Left lobe of liver (tissue), 2 donors: ENCODE measurements at regions not wholly inside any gene's neighbourhood (a gene's known extent, or its start where the extent isn't known, plus 50 kb on each side); places are given as distances from the start of the nearest gene placed in this dataset.

Experiments
- ATAC-seq: fragments of 200-7000 bp; cut with Tn5 transposase; one replicate; pipeline ENCODE4 v1.9.1; 2020; ENCODE audit warnings: mild to moderate bottlenecking, moderate library complexity
- DNase-seq: peaks from one replicate; pipeline ENCODE4 v3.0.0-alpha.2; 2020; ENCODE audit warnings: low spot score
- donor health status: DM: no; HTN: no; CAD: no; lungs with moderate emphysema.
- donor health status: DM: no; HTN: yes; CAD: no.

DNA sequence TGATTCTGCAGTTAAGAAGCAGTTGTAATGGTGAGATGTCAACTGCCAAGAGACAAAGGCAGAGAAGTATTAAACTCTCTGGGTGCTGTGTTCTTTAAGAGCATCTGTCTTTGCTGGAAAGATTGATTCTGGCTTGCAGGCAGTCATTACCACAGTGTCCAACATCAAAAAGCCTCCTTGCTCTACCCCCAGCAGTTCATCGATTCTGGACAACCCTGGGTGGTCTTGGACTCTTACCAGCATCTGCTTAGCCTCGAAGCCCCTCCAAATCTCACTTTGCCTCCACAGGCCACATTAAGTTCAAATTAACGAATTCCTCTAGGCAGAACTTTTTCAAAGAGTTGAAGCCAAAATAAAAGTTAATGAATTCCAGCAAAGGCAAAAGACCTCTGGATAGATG is 1061.4 kb downstream of the TSN start:
- ATAC-seq (no peak), DNase-seq (no peak)

DNA sequence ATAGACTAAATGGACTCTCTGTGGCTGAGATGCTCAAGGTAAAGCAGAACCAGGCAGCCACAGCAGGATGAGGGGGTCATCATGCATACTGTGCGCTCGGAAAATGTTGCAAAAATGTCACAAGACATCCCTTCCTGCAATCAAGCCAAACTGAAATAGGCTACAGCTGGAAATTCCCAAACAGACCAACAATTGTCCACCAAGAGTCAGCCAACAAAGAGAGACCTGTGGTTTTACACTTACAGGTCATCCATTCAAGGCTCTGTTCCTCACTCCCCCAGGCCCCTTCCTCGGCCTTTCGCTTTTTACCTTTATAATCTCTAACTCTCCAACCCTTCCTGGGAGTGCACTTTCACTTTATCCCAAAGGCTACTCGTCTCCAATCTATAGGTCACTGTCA is 1066.9 kb downstream of the TSN start:
- DNase-seq (no peak), ATAC-seq (no peak)

DNA sequence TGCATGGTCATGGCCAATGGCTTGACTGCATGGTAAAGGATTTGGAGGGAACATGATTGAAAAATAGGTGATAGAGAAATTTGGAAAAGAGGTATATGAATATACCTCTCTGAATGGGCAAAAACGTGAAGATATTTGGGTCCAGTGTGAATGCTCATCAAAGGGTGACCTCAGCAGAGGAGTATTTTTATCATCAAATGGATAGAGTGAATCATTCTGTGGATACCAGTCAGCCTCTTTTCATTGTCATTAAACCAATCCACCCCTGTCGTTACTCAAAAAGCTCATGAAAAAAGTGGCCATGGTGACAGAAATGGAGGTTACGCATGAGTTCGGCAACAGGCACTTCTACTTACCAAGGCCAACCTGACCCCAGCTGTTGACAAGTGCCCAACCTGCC is 1074.7 kb downstream of the TSN start:
- no peak for DNase-seq
- ATAC-seq, result no peak

DNA sequence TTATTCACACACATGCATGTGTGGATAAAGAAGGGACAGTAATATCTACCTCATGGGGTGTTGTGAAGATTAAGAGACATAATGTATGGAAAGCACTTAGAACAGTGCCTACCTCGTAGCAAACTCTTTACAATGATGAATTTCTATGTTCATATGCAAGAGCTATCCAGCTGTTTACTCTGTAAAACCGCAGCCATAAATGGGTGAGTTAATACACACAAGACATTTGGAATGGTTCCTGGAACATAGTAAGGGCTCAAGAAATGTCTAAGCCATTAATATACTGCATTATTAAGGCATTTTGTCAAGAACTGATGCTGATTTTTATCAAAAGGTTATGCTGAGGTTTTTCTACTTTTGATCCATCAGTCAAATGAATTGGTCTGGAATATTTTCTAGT is 1076.2 kb downstream of the TSN start:
- ATAC-seq (no peak), DNase-seq (no peak)

DNA sequence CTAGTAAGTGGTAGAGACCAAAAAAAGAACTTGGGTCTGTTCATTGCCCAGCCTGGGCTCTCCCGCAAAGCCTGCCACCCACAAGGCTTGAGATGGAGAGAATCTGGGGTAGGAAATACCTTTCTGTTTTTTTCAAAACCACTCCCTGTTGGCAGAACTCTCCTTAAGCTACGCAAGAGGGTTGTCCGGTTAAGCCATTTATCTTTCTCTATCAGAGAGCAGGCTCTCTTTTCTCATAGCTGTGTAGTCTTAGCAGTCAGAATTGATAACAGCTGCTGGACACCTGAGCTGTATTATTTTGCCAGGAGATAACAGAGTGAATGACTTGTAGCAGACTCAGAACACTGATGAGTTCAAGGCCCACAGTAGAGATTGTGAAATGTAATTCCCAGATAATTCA is 1088.1 kb downstream of the TSN start:
- DNase-seq (no peak), ATAC-seq (no peak)

DNA sequence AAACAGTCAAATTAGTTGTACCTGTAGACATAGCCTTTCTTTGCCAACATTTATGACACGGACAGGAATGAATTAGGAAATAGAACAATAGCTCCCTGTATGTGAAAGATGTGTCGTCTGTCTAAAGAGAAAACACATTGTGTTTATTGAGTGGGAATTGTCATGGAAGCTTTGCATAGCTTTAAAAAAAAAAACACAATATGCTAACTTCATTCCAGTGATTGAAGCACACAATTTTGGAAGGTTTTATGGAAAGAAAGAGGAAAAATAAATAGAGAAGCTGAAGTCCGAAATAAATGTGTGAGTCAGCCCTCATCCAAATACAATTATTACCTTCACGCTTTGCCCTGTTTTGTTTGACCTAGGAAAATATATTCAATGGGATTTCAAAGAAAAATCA is 1095.7 kb downstream of the TSN start:
- DNase-seq, result no peak
- ATAC-seq, result no peak

DNA sequence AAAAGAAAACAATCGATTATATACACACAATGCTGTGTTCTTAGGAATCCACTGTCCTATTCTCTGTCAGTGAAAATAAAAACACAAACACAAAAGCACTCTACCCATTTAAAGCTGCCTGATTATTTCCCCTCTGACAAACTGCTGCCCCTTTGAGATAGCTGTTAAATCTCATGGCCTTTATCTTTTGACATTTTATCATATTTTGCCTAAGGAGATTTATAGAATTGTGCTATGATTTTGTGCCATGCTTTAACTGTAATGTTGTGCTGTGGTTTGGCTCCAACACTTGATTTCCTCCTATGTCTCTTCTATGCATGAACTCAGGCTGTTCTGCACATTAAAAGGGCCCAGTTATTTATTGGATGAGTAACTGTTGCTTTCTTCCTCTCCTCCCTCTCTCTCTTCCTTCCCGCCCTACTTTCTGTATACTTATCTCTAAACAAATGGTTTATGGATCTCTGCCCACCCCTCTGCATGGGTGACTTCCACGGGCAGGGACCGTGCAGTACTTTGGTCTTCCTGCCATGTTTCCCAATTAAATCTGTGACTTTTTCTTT is 1096.6 kb downstream of the TSN start:
- no peak for ATAC-seq
- no peak for DNase-seq

DNA sequence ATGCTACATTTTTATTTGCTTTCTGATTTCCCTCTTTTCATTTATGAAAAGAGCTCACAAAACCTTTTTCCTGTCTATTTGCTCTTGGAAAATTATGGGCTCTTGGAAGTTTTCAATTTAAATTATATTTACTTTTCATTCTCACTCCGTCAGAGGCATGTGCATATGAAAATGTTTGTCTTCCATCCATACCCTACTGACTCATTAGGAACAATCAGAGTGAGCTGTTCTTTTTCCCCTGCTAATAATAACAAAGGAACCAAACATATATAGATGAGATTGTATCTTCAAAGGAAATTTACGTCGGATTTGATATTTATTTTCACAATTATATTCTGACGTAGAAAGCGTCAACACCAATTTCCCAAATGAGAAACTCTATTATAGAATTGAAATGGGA is 1101.2 kb downstream of the TSN start:
- ATAC-seq, result no peak
- DNase-seq, result no peak

DNA sequence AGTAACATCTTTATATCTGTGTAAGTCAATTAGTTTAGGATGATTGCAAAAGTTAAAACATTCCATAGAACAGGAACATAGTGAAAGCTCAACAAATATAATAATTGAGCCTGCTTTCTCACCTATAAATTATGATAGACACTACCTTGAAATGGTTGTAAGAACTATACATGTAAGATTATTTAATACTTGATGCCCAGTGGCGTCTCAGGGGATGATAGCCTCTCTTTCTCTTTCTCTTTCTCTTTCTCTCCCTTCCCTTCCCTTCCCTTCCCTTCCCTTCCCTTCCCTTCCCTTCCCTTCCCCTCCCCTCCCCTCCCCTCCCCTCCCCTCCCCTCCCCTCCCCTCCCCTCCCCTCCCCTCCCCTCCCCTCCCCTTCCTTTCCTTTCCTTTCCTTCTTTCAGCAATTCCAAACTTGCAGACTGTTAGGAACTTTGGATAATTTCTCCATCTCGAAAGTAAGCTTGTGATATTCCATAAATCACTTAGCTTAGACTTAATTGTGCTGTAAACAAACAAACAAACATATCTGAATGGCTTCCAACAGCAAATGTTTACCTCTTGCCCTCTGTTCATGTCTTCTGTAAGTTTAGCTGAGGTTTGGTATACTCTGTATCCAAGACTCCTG is 1102.7 kb downstream of the TSN start:
- ATAC-seq (no peak), DNase-seq (no peak)

DNA sequence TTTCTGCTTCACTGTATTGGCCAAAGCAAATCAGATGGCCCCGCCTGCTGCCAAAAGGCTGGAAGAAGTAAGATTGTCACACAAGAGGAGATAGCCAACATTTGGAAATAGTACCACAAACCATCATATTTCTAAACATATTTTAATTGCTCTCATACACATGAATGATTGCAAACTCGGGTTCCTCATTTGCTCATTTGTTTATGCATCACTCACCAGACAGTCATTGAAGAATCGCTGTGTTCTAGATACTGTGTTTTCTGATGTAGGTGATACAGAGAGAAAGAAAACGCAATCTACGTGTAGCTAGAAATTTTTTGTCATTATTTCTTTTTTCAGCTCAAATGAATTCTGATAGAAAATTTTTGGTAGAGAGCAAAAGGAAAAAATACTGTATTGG is 1103.4 kb downstream of the TSN start:
- ATAC-seq, result no peak
- no peak for DNase-seq

DNA sequence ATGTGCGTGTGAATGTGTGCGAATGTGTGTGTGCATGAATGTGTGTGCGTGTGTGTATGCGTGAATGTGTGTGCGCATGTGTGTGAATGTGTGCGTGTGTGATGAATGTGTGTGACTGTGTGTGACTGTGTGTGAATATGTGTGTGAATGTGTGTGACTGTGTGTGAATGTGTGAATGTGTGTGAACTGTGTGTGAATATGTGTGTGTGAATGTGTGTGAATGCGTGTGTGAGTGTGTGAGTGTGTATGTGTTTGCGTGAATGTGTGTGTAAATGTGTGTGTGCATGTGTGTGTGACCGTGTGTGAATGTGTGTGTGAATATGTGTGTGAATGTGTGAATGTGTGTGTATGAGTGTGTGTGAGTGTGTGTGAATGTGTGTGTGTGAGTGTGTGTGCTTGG is 1103.8 kb downstream of the TSN start:
- DNase-seq, result no peak
- no peak for ATAC-seq

DNA sequence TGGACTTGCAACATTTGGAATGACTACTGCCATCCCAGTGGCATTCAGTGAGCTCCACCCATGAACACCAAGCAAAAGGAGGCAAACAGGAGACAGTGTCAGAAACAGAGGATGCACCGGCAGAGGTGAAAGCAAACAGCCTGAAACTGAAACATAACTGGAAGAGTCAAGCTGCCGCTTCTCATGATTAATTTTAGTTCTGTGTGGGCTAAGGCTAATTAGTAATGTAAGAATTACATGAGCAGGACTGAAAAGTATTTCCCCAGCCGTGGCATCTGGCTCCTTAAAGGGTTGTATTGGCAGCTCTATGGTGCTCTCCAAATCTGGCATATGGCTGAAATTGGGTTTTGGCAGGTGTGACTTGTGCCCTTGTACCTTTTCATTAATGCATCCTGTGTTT is 1108.1 kb downstream of the TSN start:
- ATAC-seq (no peak), DNase-seq (no peak)

DNA sequence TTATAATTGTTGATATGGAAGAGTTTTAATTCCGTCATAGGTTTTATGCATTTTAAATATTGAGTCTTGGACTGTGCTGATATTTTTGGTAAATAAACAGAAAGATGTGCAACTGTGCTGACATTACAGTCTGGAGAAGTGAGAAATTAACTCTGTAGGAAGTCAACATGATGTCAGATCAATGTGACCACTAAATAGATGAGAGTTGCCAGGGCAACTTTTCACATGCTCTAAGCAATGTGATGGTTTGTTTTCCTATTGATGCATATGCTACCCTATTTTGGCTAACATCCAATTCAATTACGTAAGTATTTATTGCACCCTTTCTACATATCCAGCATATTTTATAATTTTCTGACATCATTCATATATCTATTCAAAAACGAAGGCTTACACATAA is 1109.3 kb downstream of the TSN start:
- ATAC-seq, result no peak
- DNase-seq, result no peak

DNA sequence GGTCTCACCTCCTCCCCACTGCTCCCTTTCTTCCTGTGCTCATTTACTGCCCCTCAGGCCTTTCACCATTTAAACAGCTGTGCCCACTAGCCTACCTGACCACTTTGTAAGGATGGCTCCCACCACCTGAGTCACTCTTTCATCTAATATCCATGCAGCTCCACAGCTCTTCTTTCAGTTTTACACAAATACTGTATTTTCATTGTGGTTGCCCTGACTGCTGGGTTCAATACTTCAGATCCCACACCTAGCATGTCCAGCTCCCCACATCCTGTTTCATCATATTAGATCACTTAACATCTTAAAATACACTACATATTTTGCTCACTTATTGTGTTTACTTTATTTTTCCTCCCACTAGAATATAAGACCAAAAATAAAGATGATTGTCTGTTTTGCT is 1110.6 kb downstream of the TSN start:
- ATAC-seq (no peak), DNase-seq (no peak)

DNA sequence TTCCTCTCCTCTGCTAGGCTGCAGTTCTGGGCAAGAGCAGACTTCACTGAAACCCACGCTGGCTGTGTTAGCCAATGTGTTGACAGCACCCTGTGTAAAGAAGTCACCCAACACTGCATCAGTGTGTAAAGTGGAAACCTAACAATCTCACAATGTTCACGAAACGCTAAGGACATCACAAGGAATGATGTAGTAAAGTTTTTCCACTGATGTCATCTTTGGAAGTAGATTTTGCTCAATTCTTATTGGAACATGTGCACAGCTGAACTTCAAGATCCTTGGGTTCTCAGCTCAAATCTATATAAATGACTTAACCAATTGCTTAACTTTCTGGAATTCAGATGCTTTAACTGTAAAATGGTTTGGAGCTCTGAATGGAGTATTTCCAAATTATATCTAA is 1112.5 kb downstream of the TSN start:
- DNase-seq (no peak), ATAC-seq (no peak)

DNA sequence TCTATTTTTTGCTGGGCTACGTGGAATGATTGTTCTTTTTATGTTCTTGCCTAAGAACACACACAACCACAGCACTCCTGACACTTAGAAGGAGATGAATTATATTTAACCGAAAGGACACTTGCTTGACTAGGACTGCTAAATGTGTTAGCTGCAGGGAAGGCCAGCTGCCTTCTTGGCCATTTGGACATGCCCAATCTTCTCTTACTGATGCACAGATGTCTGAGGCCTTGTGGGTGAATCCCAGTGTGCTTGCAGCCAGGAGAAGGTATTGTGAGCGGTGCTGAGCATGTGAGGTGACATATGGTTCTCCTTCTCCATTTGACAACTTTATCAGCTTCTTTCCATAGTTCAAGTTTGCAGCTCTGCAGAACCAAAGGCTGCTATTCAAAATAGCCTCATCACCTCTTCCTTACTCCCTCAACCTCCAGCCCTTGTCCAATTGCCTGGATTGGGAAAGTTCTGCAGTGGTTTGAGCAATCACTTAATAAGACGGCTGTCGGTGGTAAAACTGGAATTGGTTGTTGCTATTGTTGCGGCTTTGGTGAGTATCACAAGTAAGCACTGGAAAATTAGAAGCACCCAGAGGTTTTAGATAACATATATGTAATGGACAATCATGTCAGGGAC is 1113.3 kb downstream of the TSN start:
- DNase-seq (no peak), ATAC-seq (no peak)

DNA sequence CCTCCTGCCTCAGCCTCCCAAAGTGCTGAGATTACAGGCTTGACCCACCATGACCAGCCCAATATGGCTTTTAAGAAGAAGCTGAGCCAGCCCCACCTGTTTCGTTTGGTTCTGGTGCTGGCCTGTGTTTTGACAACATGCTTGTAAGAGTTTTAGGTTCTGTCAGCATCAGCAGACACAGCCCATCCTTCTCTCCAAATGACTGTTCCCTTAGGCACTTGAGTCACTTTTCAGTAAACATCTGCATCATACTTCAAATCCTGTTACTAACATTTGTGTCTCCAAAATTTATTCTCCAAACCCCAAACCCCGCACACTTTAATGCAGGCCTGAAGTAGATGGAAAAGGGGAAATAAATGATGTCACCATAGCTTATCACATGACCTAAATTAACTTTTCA is 1118.5 kb downstream of the TSN start:
- ATAC-seq (no peak), DNase-seq (no peak)

DNA sequence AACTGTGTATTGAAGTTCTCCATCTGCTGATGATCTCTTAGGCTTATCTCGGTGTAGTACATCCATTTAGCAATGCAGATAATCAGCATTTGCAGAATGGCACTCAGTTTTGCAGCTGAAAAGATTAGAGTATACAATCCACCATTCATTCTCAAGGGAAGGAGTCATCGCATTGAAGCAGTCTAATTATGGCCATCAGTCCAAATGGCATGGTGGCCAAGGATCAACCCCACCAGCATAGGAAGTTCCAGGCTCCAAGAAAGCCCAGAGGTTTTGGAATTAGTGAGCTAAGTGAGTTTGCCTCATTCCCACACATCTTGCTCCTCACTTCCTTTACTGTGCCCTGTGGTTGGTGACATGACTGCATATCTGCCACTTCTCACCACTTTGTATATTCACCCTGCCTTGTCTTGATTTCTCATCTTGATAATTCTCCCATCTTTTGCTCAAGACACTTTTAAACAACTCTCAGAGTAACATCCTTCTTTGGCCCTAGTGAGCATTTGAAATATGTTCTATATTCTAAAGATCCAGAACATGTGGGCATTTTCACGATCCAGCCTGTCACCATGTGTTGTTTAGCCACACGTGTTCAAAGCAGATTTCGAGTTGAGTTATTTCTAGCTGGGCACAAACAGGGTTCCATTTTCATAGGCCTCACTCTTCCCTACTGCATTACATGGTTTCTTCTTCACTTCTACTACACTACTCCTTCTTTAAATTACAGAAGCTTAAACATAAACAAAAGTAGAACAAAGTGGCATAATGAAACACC is 1119.8 kb downstream of the TSN start:
- DNase-seq (no peak), ATAC-seq (no peak)

DNA sequence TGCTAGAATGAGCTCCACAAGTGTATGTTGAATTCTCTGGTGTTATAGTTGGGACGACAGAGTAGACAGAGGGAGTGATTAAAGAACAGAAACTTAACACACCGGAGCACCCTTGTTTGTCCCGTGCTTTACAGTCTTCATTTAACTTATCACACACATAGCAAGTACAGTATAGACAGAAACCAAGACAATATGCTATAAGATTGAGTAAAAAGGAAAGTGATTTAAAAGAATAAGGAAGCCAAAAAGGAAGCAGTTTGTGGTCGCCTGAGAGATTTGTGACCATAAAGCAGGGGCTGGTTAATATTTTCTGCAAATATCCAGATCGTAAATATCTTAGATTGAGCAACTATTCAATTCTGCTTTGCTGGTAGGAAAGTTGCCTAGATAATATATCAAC is 1128.4 kb downstream of the TSN start:
- DNase-seq (no peak), ATAC-seq (no peak)

DNA sequence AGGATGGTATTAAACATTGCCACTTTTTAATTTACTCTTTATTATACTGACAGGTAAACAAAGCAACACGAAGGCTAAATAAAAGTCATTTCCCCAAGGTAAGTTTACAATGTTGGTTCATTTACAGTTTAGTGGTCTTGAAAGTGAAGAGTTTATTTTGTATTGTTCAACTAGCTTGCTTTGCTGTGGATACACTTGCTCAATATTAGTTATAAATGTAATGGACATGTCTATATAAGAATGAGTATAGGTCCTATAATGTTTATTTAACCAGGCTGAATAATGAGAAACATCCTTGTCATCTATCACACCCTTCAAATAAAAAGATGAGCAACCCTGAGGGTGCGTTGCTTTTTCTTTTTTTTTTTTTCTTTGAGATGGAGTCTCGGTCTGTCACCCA is 1129.4 kb downstream of the TSN start:
- ATAC-seq (no peak), DNase-seq (no peak)

DNA sequence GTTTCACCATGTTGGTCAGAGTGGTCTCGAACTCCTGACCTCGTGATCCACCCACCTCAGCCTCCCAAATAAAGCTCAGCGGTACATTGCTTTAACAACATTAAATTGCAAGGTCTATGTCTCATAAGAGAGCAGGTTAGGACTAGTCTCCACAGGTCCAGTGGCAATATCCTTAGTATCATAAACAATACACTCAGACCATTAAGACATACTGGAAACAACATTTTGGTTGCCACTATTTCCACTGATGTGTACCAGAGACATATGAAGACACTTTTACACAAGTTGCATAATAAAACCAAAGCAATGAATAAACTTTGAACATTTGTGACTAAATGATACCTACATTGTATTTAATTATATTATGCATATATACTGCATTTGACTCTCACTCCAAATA is 1130.0 kb downstream of the TSN start:
- no peak for ATAC-seq
- DNase-seq, result no peak

DNA sequence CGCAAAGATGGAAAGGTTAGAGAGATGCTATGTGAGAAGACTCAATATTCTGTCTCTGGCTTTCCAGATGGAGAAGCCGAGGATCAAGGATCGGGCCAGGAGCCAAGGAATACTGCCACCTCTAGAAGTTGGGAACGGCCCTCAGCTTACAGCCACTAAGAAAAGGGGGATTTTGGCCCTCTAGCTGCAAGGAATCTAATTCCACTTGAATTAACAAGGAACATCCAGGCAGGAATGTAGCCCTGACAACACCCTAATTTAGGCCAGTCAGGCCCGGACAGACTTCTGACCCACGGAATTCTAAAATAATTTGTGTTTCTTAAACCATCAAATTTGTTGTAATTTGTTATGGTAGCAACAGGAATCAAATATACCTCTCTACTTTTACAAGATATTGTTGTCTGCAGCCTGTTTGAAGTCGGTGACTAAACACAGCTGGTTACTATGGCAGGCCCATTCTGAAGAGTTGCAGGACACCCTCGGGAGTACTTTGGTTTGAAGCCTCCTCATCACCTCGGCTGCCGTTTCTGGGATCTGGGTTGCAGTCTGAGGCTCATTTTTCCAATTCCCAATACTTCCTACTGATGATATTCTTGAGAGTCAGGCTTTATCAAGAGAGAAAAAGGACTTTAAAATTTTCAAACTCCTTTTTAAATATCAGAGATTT is 1131.2 kb downstream of the TSN start:
- DNase-seq, result no peak
- no peak for ATAC-seq
